OCI-LY1 (cell line): ENCODE measurements at regions not wholly inside any gene's neighbourhood (a gene's known extent, or its start where the extent isn't known, plus 50 kb on each side); places are given as distances from the start of the nearest gene placed in this dataset.

Source experiments
- H2AFZ ChIP-seq: fragments of 200-600 bp; sonication (generic), shearing (Covaris generic); 2 replicates; pipeline ENCODE4 v1.6.0; 2014; ENCODE audit warnings: antibody characterized with exemption, mild to moderate bottlenecking, low read length
- H3F3A ChIP-seq: fragments of 200-600 bp; sonication (generic), shearing (Covaris generic); 2 replicates; pipeline ENCODE4 v1.6.0; 2014; ENCODE audit warnings: mild to moderate bottlenecking, antibody characterized with exemption, low read length, moderate library complexity; ENCODE audit not compliant: insufficient read depth
- H3K27ac ChIP-seq: fragments of 200-600 bp; sonication (generic); 2 replicates; pipeline ENCODE4 v1.5.1; 2014; ENCODE audit warnings: low read length, mixed run types, mild to moderate bottlenecking, low read depth; ENCODE audit not compliant: poor library complexity, severe bottlenecking
- H3K27me3 ChIP-seq: fragments of 200-600 bp; sonication (generic); 2 replicates; pipeline ENCODE4 v1.6.0; 2014; ENCODE audit warnings: antibody characterized with exemption, mild to moderate bottlenecking, low read length, moderate library complexity; ENCODE audit not compliant: insufficient read depth
- H3K36me3 ChIP-seq: fragments of 200-600 bp; sonication (generic); 2 replicates; pipeline ENCODE4 v1.6.1; 2014; ENCODE audit warnings: mild to moderate bottlenecking, antibody characterized with exemption, low read length, moderate library complexity, mixed read lengths; ENCODE audit not compliant: insufficient read depth
- H3K4me1 ChIP-seq: fragments of 200-600 bp; sonication (generic); 2 replicates; pipeline ENCODE4 v1.5.1; 2014; ENCODE audit warnings: mild to moderate bottlenecking, low read length, moderate library complexity; ENCODE audit not compliant: insufficient read depth, severe bottlenecking
- H3K4me2 ChIP-seq: fragments of 200-600 bp; sonication (generic), shearing (Covaris generic); 2 replicates; pipeline ENCODE4 v1.6.1; 2014; ENCODE audit warnings: low read length
- H3K4me3 ChIP-seq: fragments of 200-600 bp; sonication (generic); 2 replicates; pipeline ENCODE4 v1.5.1; 2014; ENCODE audit warnings: low read length, low read depth, mild to moderate bottlenecking, mixed read lengths; ENCODE audit not compliant: poor library complexity, severe bottlenecking
- H3K79me2 ChIP-seq: fragments of 200-600 bp; shearing (Covaris generic); 2 replicates; pipeline ENCODE4 v1.6.1; 2016; ENCODE audit warnings: mixed run types, low read length, mixed read lengths; ENCODE audit not compliant: insufficient read depth
- H3K9ac ChIP-seq: fragments of 200-600 bp; sonication (generic), shearing (Covaris generic); 2 replicates; pipeline ENCODE4 v1.6.1; 2014; ENCODE audit warnings: mild to moderate bottlenecking, low read length, mixed read lengths
- H3K9me2 ChIP-seq: fragments of 200-600 bp; sonication (generic), shearing (Covaris generic); 2 replicates; pipeline ENCODE4 v1.6.1; 2014; ENCODE audit warnings: low read depth, mild to moderate bottlenecking, low read length, mixed read lengths
- H3K9me3 ChIP-seq: fragments of 200-600 bp; shearing (Covaris generic); 2 replicates; pipeline ENCODE4 v1.6.1; 2014; ENCODE audit warnings: low read length, mixed read lengths
- H4K20me1 ChIP-seq: fragments of 200-600 bp; sonication (generic), shearing (Covaris generic); 2 replicates; pipeline ENCODE4 v1.6.0; 2016; ENCODE audit warnings: mild to moderate bottlenecking, low read length; ENCODE audit not compliant: insufficient read depth
- EZH2 ChIP-seq: fragments of 200-600 bp; sonication (generic), shearing (Covaris generic); IDR thresholded peaks from 2 replicates; pipeline ENCODE4 v1.8.0; 2017; ENCODE audit warnings: borderline replicate concordance, mixed run types, mild to moderate bottlenecking, antibody characterized with exemption, low read length, moderate library complexity, mixed read lengths
- TF ChIP-seq, protein P1 (sequence below): fragments of 200-600 bp; sonication (generic), shearing (Covaris generic); IDR thresholded peaks from 2 replicates; pipeline ENCODE4 v1.5.1; 2017; ENCODE audit warnings: mild to moderate bottlenecking, antibody characterized with exemption, low read length, moderate library complexity, mixed read lengths

DNA sequence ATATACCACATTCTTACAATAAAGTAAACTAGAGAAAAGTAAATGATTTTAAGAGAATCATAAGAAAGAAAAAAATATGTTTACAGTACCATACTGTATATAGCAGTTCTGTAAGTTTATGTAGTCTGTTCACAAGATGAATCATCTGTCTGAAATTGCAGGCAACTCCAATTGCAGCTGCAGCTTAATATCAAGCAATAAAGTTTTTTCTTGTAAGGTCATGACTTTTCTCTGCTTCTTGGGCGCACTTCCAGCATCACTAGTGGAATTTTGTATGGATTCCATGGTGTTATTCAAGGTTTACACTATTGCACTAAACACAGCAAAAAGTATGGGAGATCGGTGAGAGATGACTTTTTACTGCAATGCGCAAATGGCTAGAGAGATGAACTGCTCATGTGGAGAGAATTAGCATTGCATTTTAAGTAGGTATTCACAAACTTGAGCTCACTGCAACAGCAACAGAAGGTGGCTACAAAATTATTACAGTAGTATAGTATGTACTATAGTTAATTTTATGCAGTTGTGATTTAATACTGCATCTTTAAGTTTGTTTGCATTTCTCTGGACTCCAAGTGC lies 445.4 kb upstream of the OR4E1 start:
- no peak overlapping the region for H3K4me3 ChIP-seq
- no peak overlapping the region for H2AFZ ChIP-seq
- H3K4me1 ChIP-seq, result no peaks in the 10 kb centered on the region
- H4K20me1 ChIP-seq, result no peaks in the 10 kb centered on the region
- H3K9ac ChIP-seq, result no peak overlapping the region
- TF ChIP-seq, protein P1, sequence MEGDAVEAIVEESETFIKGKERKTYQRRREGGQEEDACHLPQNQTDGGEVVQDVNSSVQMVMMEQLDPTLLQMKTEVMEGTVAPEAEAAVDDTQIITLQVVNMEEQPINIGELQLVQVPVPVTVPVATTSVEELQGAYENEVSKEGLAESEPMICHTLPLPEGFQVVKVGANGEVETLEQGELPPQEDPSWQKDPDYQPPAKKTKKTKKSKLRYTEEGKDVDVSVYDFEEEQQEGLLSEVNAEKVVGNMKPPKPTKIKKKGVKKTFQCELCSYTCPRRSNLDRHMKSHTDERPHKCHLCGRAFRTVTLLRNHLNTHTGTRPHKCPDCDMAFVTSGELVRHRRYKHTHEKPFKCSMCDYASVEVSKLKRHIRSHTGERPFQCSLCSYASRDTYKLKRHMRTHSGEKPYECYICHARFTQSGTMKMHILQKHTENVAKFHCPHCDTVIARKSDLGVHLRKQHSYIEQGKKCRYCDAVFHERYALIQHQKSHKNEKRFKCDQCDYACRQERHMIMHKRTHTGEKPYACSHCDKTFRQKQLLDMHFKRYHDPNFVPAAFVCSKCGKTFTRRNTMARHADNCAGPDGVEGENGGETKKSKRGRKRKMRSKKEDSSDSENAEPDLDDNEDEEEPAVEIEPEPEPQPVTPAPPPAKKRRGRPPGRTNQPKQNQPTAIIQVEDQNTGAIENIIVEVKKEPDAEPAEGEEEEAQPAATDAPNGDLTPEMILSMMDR, result no peak
- TF ChIP-seq EZH2, result no peak
- no peak overlapping the region for H3K4me2 ChIP-seq
- no peaks in the 10 kb centered on the region for H3K36me3 ChIP-seq
- H3K27me3 ChIP-seq, result no peaks in the 10 kb centered on the region
- H3K9me2 ChIP-seq, result no peaks in the 10 kb centered on the region
- H3K79me2 ChIP-seq, result no peaks in the 10 kb centered on the region
- no peak overlapping the region for H3K27ac ChIP-seq
- H3F3A ChIP-seq, result no peaks in the 10 kb centered on the region
- no peaks in the 10 kb centered on the region for H3K9me3 ChIP-seq

- H2AFZ ChIP-seq, result no peak overlapping the region
- no peak overlapping the region for H3K4me2 ChIP-seq
Measured at GRCh38 chr14:22113401-22113800, 439.8 kb upstream of the OR4E1 start.

DNA sequence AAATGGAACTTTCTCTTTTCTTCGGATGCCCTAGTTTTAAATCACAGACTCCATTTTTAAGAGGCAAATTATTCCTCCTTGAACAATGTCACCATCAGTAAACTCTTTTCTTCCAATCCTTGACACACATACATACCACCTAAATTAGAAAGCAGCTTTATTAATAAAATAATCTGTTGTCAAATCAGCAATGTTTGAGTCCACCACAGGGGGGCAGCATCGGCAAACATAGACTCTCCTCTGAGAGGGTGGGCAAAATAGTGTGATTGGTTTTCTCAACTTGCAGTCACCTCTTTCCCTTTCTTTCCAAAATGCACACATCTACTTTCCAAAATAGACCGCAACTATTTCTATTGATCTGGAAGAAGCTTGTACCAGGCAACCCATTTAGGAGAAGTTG lies 438.4 kb upstream of the OR4E1 start:
- Histone ChIP-seq H4K20me1 (no peaks in the 10 kb centered on the region), H3K4me3 (no peak overlapping the region), H3K36me3 (no peaks in the 10 kb centered on the region), H3K9ac (no peak overlapping the region), H3K4me1 (no peaks in the 10 kb centered on the region), H3K9me3 (no peaks in the 10 kb centered on the region), H3K79me2 (no peaks in the 10 kb centered on the region), H3K9me2 (no peaks in the 10 kb centered on the region), H3K4me2 (no peak overlapping the region), H3K27me3 (no peaks in the 10 kb centered on the region), H3F3A (no peaks in the 10 kb centered on the region), H2AFZ (no peak overlapping the region), H3K27ac (no peak overlapping the region)
- TF ChIP-seq, protein P1, result peak; percentile 73
- TF ChIP-seq EZH2, result no peak

More at GRCh38 chr14:22113401-22113800, 439.8 kb upstream of the OR4E1 start:
- no peaks in the 10 kb centered on the region for H3K9me3 ChIP-seq
- H3K27me3 ChIP-seq, result no peaks in the 10 kb centered on the region
- H3K9ac ChIP-seq, result no peak overlapping the region
- TF ChIP-seq EZH2, result no peak
- TF ChIP-seq, protein P1, result no peak
- H4K20me1 ChIP-seq, result no peaks in the 10 kb centered on the region
- H3F3A ChIP-seq, result no peaks in the 10 kb centered on the region
- H3K27ac ChIP-seq, result no peak overlapping the region
- H3K4me3 ChIP-seq, result no peak overlapping the region
- no peaks in the 10 kb centered on the region for H3K36me3 ChIP-seq
- H3K9me2 ChIP-seq, result no peaks in the 10 kb centered on the region
- H3K4me1 ChIP-seq, result no peaks in the 10 kb centered on the region
- no peaks in the 10 kb centered on the region for H3K79me2 ChIP-seq
